ENCODE measurements at regions not wholly inside any gene's neighbourhood (a gene's known extent, or its start where the extent isn't known, plus 50 kb on each side); places are given as distances from the start of the nearest gene placed in this dataset.

DNA sequence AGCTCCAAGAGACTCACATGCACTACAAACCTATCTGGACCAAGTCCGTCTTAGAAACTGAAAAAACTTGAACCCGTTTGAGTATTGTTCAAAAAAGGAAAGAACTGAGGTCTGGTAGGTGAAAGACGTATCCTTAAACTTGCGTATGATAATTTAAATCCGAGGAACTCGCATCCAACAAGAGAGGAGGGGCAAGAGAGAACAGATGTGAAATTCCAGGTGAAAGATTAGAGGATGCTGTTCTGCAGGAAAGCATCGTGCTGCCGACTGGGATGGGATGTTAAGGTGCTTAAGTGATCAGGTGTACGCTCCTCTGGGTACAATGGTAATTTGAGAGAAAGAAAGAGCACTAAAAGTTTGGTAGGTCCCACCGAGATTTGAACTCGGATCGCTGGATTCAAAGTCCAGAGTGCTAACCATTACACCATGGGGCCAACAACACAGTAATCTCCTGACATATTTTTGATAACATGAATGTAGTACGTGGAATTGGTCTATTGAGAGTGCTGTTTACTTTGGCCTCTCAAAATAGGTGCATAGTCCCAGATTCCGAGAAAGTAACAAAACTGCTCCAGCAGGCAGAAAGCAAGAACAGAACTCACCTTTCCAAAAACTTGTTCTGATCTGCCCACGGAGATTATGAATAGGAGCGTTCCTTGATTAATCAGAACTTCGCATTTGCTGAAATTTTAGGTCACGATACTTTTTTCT, 53.5 kb upstream of the BTN3A2 start:
- peak overlapping the region; percentile 87 for H3K27ac ChIP-seq
- no peak for TF ChIP-seq ZFX (IDR thresholded peaks at IDR 0.05; ENCODE audit: borderline replicate concordance)
- TF ChIP-seq, protein P1, sequence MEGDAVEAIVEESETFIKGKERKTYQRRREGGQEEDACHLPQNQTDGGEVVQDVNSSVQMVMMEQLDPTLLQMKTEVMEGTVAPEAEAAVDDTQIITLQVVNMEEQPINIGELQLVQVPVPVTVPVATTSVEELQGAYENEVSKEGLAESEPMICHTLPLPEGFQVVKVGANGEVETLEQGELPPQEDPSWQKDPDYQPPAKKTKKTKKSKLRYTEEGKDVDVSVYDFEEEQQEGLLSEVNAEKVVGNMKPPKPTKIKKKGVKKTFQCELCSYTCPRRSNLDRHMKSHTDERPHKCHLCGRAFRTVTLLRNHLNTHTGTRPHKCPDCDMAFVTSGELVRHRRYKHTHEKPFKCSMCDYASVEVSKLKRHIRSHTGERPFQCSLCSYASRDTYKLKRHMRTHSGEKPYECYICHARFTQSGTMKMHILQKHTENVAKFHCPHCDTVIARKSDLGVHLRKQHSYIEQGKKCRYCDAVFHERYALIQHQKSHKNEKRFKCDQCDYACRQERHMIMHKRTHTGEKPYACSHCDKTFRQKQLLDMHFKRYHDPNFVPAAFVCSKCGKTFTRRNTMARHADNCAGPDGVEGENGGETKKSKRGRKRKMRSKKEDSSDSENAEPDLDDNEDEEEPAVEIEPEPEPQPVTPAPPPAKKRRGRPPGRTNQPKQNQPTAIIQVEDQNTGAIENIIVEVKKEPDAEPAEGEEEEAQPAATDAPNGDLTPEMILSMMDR (IDR thresholded peaks at IDR 0.05): no peak

GRCh38 chr6:26312096-26312463, 52.9 kb upstream of the BTN3A2 start:
- peak overlapping the region; percentile 87 for H3K27ac ChIP-seq
- TF ChIP-seq ZFX (IDR thresholded peaks at IDR 0.05; ENCODE audit: borderline replicate concordance): no peak
- TF ChIP-seq, protein P1 (IDR thresholded peaks at IDR 0.05): no peak

- H3K27ac ChIP-seq: peak overlapping the region; percentile 87
- TF ChIP-seq, protein P1 (IDR thresholded peaks at IDR 0.05): no peak
- TF ChIP-seq ZFX (IDR thresholded peaks at IDR 0.05; ENCODE audit: borderline replicate concordance): no peak
These were observed 52.2 kb upstream of the BTN3A2 start for GRCh38 chr6:26312501-26313397.

Data from 22Rv1 (cell line).